H1 (cell line): ENCODE measurements at regions not wholly inside any gene's neighbourhood (a gene's known extent, or its start where the extent isn't known, plus 50 kb on each side); places are given as distances from the start of the nearest gene placed in this dataset.

Source experiments
- ASH2L ChIP-seq: fragments of 200-600, 300-600 bp; sonication (generic); IDR thresholded peaks from one replicate; pipeline ENCODE4 v1.7.1; 2017; ENCODE audit warnings: low read length
- E2F6 ChIP-seq: IDR thresholded peaks from 2 replicates; pipeline ENCODE4 v1.6.1; 2012; ENCODE audit warnings: inconsistent platforms
- GTF2F1 ChIP-seq: IDR thresholded peaks from 2 replicates; pipeline ENCODE4 v1.6.1; 2012; ENCODE audit warnings: low read depth, low read length, improper control_type of control experiment, borderline replicate concordance
- POLR2AphosphoS5 ChIP-seq: IDR thresholded peaks from 2 replicates; pipeline ENCODE4 v1.6.1; 2011; ENCODE audit warnings: low read depth, low read length
- SAP30 ChIP-seq: fragments of 300-600 bp; sonication (generic); IDR thresholded peaks from 2 replicates; pipeline ENCODE4 v1.7.1; 2012; ENCODE audit warnings: low read length, moderate library complexity, mild to moderate bottlenecking, inconsistent platforms; ENCODE audit not compliant: insufficient read depth, insufficient replicate concordance
- SP2 ChIP-seq: IDR thresholded peaks from 2 replicates; pipeline ENCODE4 v1.6.1; 2012; ENCODE audit warnings: mild to moderate bottlenecking, low read length, inconsistent platforms
- SRF ChIP-seq: IDR thresholded peaks from 2 replicates; pipeline ENCODE4 v1.6.1; 2011; ENCODE audit warnings: mild to moderate bottlenecking, low read depth, low read length, moderate library complexity
- SUZ12 ChIP-seq: fragments of 200-600 bp; sonication (generic); IDR thresholded peaks from 2 replicates; pipeline ENCODE4 v1.6.1; 2012; ENCODE audit warnings: mild to moderate bottlenecking, inconsistent platforms, low read length, moderate library complexity, mixed read lengths

GRCh38 chr2:118718921-118719320, 128.5 kb downstream of the EN1 start (continued):
- no peak for TF ChIP-seq SAP30
- no peak for TF ChIP-seq SP2
- no peak for TF ChIP-seq SRF
- no peak for TF ChIP-seq ASH2L
- TF ChIP-seq SUZ12 = no peak
- no peak for TF ChIP-seq POLR2AphosphoS5
- TF ChIP-seq GTF2F1 = no peak
- TF ChIP-seq E2F6 = no peak
